ELF-1 (cell line): ENCODE measurements at regions not wholly inside any gene's neighbourhood (a gene's known extent, or its start where the extent isn't known, plus 50 kb on each side); places are given as distances from the start of the nearest gene placed in this dataset.

Source experiments
- DNase-seq: peaks from one replicate; pipeline ENCODE4 v3.0.0-alpha.2; 2016; ENCODE audit warnings: low read depth, low spot score

- DNase-seq = no peak
Observed at GRCh38 chr9:95623640-95624039, 106.9 kb upstream of the PTCH1 start.

- DNase-seq = no peak
Observed at GRCh38 chr9:95620722-95621121, 104.0 kb upstream of the PTCH1 start.

- DNase-seq = no peak
Observed at GRCh38 chr9:95620314-95620713, 103.5 kb upstream of the PTCH1 start.

- no peak for DNase-seq
Observed at GRCh38 chr9:95615246-95615645, 98.5 kb upstream of the PTCH1 start.

GRCh38 chr9:95613670-95614069, 96.9 kb upstream of the PTCH1 start:
- no peak for DNase-seq

GRCh38 chr9:95611354-95611753, 94.6 kb upstream of the PTCH1 start:
- DNase-seq = no peak

GRCh38 chr9:95610006-95610785, 93.4 kb upstream of the PTCH1 start:
- no peak for DNase-seq

GRCh38 chr9:95609426-95609825, 92.7 kb upstream of the PTCH1 start:
- DNase-seq = no peak

GRCh38 chr9:95608341-95608740, 91.6 kb upstream of the PTCH1 start:
- no peak for DNase-seq

GRCh38 chr9:95607507-95607906, 90.7 kb upstream of the PTCH1 start:
- DNase-seq = no peak

GRCh38 chr9:95606489-95607350, 89.9 kb upstream of the PTCH1 start:
- DNase-seq = no peak

GRCh38 chr9:95605816-95606488, 89.2 kb upstream of the PTCH1 start:
- no peak for DNase-seq

- peak; percentile 88 for DNase-seq
Observed at GRCh38 chr9:95605101-95605500, 88.3 kb upstream of the PTCH1 start.

- DNase-seq = no peak
Observed at GRCh38 chr9:95598236-95598635, 81.5 kb upstream of the PTCH1 start.

- DNase-seq = no peak
Observed at GRCh38 chr9:95595721-95596295, 79.0 kb upstream of the PTCH1 start.

GRCh38 chr9:95592931-95593330, 76.2 kb upstream of the PTCH1 start:
- no peak for DNase-seq

GRCh38 chr9:95588724-95589588, 72.2 kb upstream of the PTCH1 start:
- no peak for DNase-seq

- no peak for DNase-seq
Observed at GRCh38 chr9:95587021-95587964, 70.5 kb upstream of the PTCH1 start.

- DNase-seq = no peak
Observed at GRCh38 chr9:95586326-95586725, 69.6 kb upstream of the PTCH1 start.

GRCh38 chr9:95585824-95586223, 69.1 kb upstream of the PTCH1 start:
- DNase-seq = no peak
